Upper lobe of left lung (tissue), 4 donors: ENCODE measurements at regions not wholly inside any gene's neighbourhood (a gene's known extent, or its start where the extent isn't known, plus 50 kb on each side); places are given as distances from the start of the nearest gene placed in this dataset.

Experiments used
- CTCF ChIP-seq, 6 experiments: fragments of 450-650 bp in 4 of 6; fragments of 200-600 bp in 2 of 6; sonication (generic) in 2 of 6; IDR thresholded peaks; one replicate each; pipeline ENCODE4 v1.5.1; 2016 to 2019; ENCODE audit warnings: antibody characterized with exemption in 6 of 6
- POLR2A ChIP-seq, 4 donors: fragments of 450-650 bp; IDR thresholded peaks; one replicate each; pipeline ENCODE4 v1.5.1; 2016 to 2017; ENCODE audit warnings: antibody characterized with exemption in 4 of 4, mild to moderate bottlenecking in 2 of 4
- POLR2AphosphoS5 ChIP-seq, 2 donors: sonication (generic); formaldehyde crosslinking; IDR thresholded peaks; one replicate each; pipeline ENCODE4 v1.5.1; 2017; ENCODE audit warnings: antibody characterized with exemption in 2 of 2

GRCh38 chr17:51445946-51446345, 185.6 kb downstream of the UTP18 start:
- TF ChIP-seq POLR2AphosphoS5 (IDR thresholded peaks at IDR 0.05), result no peak
- no peak for TF ChIP-seq CTCF (IDR thresholded peaks at IDR 0.05)
- no peak for TF ChIP-seq POLR2A (IDR thresholded peaks at IDR 0.05)
